ENCODE measurements at regions not wholly inside any gene's neighbourhood (a gene's known extent, or its start where the extent isn't known, plus 50 kb on each side); places are given as distances from the start of the nearest gene placed in this dataset.
A peak's percentile ranks its signal among the peaks of the same experiment; 100 is the strongest.

DNA sequence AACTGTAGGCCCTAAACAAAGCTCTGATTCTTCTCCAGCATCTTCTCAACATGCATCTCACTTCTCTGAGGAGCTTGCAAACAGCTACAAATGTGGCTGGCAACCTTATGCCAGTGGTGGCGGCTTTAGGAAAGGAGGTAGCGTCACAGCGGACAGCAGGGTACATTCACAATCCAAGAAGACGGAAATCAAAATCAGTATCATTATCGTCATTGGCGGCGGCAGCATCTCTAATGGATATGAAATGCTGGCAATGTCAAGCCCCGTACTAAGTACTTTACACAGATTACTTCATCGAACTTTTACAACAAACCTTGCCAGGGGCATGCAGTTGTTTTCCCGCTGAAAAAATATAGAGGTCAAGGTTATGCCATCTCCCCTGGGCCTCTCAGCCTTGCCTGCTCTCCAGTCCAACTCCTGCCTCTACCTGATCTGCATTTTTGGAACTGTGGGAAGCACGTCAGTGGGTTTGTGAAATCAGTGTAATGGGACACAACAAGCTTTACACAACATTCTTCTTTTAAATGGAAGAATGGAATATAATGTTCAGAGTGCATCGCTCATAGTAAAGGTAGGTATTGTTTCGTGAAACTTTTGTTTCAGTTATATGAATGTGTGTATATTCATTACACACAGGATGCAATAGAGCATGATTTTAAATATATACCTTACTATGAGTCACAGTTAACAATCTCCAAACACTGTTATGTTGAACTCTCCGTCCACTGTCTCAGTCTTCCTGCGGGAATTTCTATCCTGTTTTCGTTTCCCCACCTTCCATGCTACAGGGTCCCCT lies 152.9 kb downstream of the TTC32 start:
- no peaks in the 10 kb centered on the region; the same call in none of the 2 replicates for H3K27me3 ChIP-seq (replicated peaks; ENCODE audit: control insufficient read depth, insufficient read depth, low read length)
- TF ChIP-seq, protein P1, sequence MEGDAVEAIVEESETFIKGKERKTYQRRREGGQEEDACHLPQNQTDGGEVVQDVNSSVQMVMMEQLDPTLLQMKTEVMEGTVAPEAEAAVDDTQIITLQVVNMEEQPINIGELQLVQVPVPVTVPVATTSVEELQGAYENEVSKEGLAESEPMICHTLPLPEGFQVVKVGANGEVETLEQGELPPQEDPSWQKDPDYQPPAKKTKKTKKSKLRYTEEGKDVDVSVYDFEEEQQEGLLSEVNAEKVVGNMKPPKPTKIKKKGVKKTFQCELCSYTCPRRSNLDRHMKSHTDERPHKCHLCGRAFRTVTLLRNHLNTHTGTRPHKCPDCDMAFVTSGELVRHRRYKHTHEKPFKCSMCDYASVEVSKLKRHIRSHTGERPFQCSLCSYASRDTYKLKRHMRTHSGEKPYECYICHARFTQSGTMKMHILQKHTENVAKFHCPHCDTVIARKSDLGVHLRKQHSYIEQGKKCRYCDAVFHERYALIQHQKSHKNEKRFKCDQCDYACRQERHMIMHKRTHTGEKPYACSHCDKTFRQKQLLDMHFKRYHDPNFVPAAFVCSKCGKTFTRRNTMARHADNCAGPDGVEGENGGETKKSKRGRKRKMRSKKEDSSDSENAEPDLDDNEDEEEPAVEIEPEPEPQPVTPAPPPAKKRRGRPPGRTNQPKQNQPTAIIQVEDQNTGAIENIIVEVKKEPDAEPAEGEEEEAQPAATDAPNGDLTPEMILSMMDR (IDR thresholded peaks at IDR 0.05; ENCODE audit: insufficient read depth, low read length, poor library complexity, severe bottlenecking) = no peak
- no peak overlapping the region for H3K4me3 ChIP-seq (replicated peaks; ENCODE audit: low read depth, low read length)
- H3K36me3 ChIP-seq (ENCODE audit: control insufficient read depth, insufficient read depth, low read length) = no peaks in the 10 kb centered on the region
- DNase-seq (ENCODE audit: extremely low read depth, insufficient read length) = no peak

DNA sequence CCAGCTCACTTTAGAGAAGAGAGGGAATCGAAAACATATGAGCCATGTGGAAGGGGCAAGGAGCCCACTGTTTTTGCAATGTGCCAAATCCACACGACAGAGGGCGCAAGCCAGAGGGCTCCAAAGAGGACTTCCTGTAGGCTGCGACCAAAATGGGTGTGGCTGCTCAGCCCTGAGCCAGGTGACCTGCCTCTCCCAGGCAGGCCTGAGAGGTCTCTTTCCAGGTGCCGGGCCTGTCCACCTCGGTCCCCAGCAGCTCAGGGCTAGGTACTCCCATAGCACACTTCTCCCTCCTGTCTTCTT lies 153.8 kb downstream of the TTC32 start:
- no peak for DNase-seq (ENCODE audit: extremely low read depth, insufficient read length)
- no peak overlapping the region for H3K4me3 ChIP-seq (replicated peaks; ENCODE audit: low read depth, low read length)
- H3K36me3 ChIP-seq (ENCODE audit: control insufficient read depth, insufficient read depth, low read length) = no peaks in the 10 kb centered on the region
- TF ChIP-seq, protein P1 (IDR thresholded peaks at IDR 0.05; ENCODE audit: insufficient read depth, low read length, poor library complexity, severe bottlenecking) = no peak
- H3K27me3 ChIP-seq (replicated peaks; ENCODE audit: control insufficient read depth, insufficient read depth, low read length) = no peaks in the 10 kb centered on the region; the same call in none of the 2 replicates

DNA sequence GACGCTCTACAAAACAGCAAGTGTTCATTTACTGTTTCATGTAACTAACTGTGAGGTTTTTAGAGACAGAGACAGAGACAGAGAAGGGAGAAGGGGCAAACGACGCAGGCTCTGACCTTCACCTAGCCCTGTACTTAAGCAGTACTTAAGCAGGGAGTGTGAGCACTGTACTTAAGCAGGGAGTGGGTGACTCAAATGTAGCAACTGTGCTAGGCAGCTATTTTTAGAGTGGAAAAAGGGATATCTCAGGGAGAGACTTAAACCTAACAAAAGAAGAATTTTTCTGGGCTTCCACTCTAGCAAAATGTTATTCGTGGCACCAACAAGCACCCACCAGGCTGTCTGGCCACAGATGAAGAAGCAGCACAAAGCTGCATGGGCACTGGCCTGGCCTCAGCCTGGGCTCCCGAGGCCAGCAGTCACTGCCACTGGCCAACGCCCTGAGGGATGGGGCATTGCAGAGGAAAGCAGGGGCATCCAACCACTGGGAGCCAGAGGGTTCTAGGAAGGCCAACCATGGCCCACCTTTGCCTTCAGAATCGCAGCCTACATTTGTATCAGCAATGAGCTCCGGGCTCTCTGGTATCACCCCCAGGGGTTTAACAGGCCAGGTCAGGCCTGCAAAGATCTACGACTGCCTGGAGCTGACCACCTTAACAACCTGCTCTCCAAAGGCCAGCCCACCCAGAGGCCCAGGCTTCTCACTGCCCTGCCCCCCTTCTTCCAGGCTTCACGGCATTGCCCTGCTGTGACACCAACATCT lies 154.3 kb downstream of the TTC32 start:
- Histone ChIP-seq H3K36me3 (ENCODE audit: control insufficient read depth, insufficient read depth, low read length) (no peaks in the 10 kb centered on the region), H3K4me3 (replicated peaks; ENCODE audit: low read depth, low read length) (no peak overlapping the region), H3K27me3 (replicated peaks; ENCODE audit: control insufficient read depth, insufficient read depth, low read length) (no peaks in the 10 kb centered on the region; the same call in none of the 2 replicates)
- TF ChIP-seq, protein P1 (IDR thresholded peaks at IDR 0.05; ENCODE audit: insufficient read depth, low read length, poor library complexity, severe bottlenecking) = no peak
- no peak for DNase-seq (ENCODE audit: extremely low read depth, insufficient read length)

DNA sequence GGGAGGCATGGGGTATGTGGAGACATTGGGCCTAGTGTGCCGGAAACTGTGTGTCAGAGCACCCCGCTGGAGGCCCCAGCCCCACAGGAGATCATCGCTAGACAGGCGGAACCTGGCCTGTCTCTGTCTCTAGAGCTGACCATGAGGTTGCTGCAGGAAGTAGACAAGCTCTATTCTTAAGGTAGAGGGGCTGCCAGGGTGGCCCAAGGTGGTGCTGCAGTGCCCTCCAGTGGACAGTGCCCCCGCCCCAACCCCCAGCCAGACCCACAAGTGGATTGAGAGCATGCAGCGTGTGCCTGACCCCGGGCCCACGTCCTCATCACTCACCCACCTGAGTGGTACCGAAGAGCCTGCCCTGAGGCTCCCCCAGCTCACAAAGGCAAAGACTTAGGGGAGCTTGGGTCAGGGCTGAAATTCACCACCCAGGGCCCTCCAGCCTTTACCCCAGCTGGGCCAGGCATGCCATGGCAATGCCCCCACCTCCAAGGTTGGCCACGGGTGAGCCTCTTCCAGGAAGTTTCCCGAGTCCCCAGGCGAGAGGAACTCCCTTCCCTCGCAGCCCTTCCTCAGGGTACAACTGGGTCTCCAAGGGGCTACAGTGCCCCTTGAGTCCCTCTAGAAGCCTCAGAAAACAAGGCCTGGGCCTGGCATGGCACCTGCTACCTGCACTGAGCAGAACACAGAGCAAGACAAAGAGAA lies 155.0 kb downstream of the TTC32 start:
- DNase-seq (ENCODE audit: extremely low read depth, insufficient read length) = peak; percentile 15

DNA sequence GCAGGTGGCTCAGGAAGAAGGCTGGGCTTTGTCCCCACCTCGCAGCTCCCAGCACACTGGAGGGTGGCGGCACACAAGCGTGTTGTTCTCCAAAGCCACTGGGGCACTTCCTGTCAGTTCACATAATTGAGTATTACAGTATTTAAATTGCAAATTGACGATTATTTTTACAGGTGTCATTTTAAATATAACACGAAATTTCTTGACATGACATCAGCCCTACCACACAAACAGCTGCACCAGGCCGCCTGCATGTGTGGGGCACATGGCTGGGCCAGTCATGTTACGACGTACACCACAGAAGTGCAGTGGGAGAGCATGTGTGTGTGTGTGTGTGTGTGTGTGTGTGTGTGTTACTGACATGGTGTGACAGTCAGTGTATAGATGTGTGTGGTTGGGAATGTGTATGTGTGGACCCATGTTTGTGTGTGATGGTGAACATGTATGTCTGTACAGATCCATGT lies 155.6 kb downstream of the TTC32 start:
- H3K4me3 ChIP-seq (replicated peaks; ENCODE audit: low read depth, low read length) = no peak overlapping the region
- DNase-seq (ENCODE audit: extremely low read depth, insufficient read length) = no peak
- TF ChIP-seq, protein P1 (IDR thresholded peaks at IDR 0.05; ENCODE audit: insufficient read depth, low read length, poor library complexity, severe bottlenecking) = no peak
- no peaks in the 10 kb centered on the region for H3K36me3 ChIP-seq (ENCODE audit: control insufficient read depth, insufficient read depth, low read length)
- H3K27me3 ChIP-seq (replicated peaks; ENCODE audit: control insufficient read depth, insufficient read depth, low read length) = no peaks in the 10 kb centered on the region; the same call in none of the 2 replicates

More for the DNA sequence above, 155.0 kb downstream of the TTC32 start:
- no peaks in the 10 kb centered on the region for H3K36me3 ChIP-seq (ENCODE audit: control insufficient read depth, insufficient read depth, low read length)
- TF ChIP-seq, protein P1 (IDR thresholded peaks at IDR 0.05; ENCODE audit: insufficient read depth, low read length, poor library complexity, severe bottlenecking) = peak; percentile 44
- no peak overlapping the region for H3K4me3 ChIP-seq (replicated peaks; ENCODE audit: low read depth, low read length)
- no peaks in the 10 kb centered on the region; the same call in none of the 2 replicates for H3K27me3 ChIP-seq (replicated peaks; ENCODE audit: control insufficient read depth, insufficient read depth, low read length)
